ENCODE measurements at regions not wholly inside any gene's neighbourhood (a gene's known extent, or its start where the extent isn't known, plus 50 kb on each side); places are given as distances from the start of the nearest gene placed in this dataset.

DNA sequence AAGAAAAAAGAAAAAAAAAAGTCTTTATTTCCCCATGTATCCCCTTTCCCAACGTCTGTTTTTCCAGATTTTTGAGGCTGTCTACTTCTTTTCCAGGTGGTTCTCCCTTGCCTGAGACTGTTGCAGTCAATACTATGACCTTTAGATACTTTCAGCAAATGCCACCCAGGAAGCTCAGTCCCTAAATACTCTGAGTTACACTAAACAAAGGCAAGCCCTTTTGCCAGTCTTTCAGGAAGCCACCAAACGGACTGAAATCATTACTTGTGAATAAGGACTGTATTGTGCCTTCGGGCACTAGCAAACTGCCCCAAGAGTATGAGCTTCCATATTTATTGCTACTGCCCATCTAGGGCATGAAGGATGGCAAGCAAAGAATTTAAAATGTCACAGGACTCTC, 621.3 kb downstream of the SUCLG1 start (continued):
- no peak for TF ChIP-seq ZBTB11 (CRISPR knock-in tag; IDR thresholded peaks at IDR 0.05)
- TF ChIP-seq BCLAF1 (IDR thresholded peaks at IDR 0.05): no peak
- TF ChIP-seq TAF1 (IDR thresholded peaks at IDR 0.05; ENCODE audit: borderline replicate concordance, low read depth, low read length): no peak
- no peak for TF ChIP-seq SP1 (IDR thresholded peaks at IDR 0.05; ENCODE audit: low read depth, low read length)
- no peak for TF ChIP-seq ATF7 (IDR thresholded peaks at IDR 0.05; ENCODE audit: low read depth)
- no peak for TF ChIP-seq RUNX3 (IDR thresholded peaks at IDR 0.05; ENCODE audit: low read length)
- no peak for TF ChIP-seq RAD21 (IDR thresholded peaks at IDR 0.05; ENCODE audit: insufficient read depth, low read depth, low read length)
- TF ChIP-seq, protein P1, sequence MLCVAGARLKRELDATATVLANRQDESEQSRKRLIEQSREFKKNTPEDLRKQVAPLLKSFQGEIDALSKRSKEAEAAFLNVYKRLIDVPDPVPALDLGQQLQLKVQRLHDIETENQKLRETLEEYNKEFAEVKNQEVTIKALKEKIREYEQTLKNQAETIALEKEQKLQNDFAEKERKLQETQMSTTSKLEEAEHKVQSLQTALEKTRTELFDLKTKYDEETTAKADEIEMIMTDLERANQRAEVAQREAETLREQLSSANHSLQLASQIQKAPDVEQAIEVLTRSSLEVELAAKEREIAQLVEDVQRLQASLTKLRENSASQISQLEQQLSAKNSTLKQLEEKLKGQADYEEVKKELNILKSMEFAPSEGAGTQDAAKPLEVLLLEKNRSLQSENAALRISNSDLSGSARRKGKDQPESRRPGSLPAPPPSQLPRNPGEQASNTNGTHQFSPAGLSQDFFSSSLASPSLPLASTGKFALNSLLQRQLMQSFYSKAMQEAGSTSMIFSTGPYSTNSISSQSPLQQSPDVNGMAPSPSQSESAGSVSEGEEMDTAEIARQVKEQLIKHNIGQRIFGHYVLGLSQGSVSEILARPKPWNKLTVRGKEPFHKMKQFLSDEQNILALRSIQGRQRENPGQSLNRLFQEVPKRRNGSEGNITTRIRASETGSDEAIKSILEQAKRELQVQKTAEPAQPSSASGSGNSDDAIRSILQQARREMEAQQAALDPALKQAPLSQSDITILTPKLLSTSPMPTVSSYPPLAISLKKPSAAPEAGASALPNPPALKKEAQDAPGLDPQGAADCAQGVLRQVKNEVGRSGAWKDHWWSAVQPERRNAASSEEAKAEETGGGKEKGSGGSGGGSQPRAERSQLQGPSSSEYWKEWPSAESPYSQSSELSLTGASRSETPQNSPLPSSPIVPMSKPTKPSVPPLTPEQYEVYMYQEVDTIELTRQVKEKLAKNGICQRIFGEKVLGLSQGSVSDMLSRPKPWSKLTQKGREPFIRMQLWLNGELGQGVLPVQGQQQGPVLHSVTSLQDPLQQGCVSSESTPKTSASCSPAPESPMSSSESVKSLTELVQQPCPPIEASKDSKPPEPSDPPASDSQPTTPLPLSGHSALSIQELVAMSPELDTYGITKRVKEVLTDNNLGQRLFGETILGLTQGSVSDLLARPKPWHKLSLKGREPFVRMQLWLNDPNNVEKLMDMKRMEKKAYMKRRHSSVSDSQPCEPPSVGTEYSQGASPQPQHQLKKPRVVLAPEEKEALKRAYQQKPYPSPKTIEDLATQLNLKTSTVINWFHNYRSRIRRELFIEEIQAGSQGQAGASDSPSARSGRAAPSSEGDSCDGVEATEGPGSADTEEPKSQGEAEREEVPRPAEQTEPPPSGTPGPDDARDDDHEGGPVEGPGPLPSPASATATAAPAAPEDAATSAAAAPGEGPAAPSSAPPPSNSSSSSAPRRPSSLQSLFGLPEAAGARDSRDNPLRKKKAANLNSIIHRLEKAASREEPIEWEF (IDR thresholded peaks at IDR 0.05; ENCODE audit: insufficient replicate concordance, low read depth, low read length): no peak
- TF ChIP-seq TCF3 (IDR thresholded peaks at IDR 0.05; ENCODE audit: borderline replicate concordance, insufficient read depth, low read depth, low read length): no peak
- TF ChIP-seq ETV6 (conservative IDR thresholded peaks at IDR 0.05 in 1 of 2, IDR thresholded peaks at IDR 0.05 in 1 of 2; ENCODE audit: borderline replicate concordance in 1 of 2, low read depth in 1 of 2): no peak
